OCI-LY7 (cell line): ENCODE measurements at regions not wholly inside any gene's neighbourhood (a gene's known extent, or its start where the extent isn't known, plus 50 kb on each side); places are given as distances from the start of the nearest gene placed in this dataset.

Experiments
- BruUV-seq: library from RNA; stranded (reverse); fragments of 400-500 nt; replicated peaks from 2 replicates; lab custom pipeline; 2021; lab: Mats Ljungman, UMichigan
- CTCF ChIA-PET: fragments of 300-600 bp; sonication (Branson Sonifier 250); formaldehyde crosslinking; loops from one replicate; lab custom pipeline; 2022; ENCODE audit warnings: antibody characterized with exemption; ENCODE audit not compliant: unreplicated experiment; lab: Charles Lee
- POLR2A ChIA-PET: fragments of 300-600 bp; sonication (Branson Sonifier 250); formaldehyde crosslinking; loops from one replicate; lab custom pipeline; 2022; ENCODE audit warnings: antibody characterized with exemption; lab: Charles Lee
- DNase-seq: peaks from one replicate; pipeline ENCODE4 v3.0.0-alpha.2; 2015; ENCODE audit warnings: low spot score
- H2AFZ ChIP-seq: fragments of 200-600 bp; sonication (generic), shearing (Covaris generic); 2 replicates; pipeline ENCODE4 v1.6.1; 2014; ENCODE audit warnings: mild to moderate bottlenecking, antibody characterized with exemption, low read length, moderate library complexity
- H3K27ac ChIP-seq: fragments of 200-600 bp; sonication (generic); 2 replicates; pipeline ENCODE4 v1.5.1; 2014; ENCODE audit warnings: mixed run types, low read depth, mild to moderate bottlenecking, moderate library complexity, low read length, inconsistent platforms; ENCODE audit not compliant: poor library complexity, severe bottlenecking
- H3K36me3 ChIP-seq: fragments of 200-600 bp; sonication (generic); 2 replicates; pipeline ENCODE4 v1.6.1; 2014; ENCODE audit warnings: mild to moderate bottlenecking, antibody characterized with exemption, low read length, moderate library complexity, mixed read lengths; ENCODE audit not compliant: insufficient read depth
- H3K4me1 ChIP-seq: fragments of 200-600 bp; sonication (generic); 2 replicates; pipeline ENCODE4 v1.5.1; 2014; ENCODE audit warnings: mild to moderate bottlenecking, low read length; ENCODE audit not compliant: insufficient read depth, poor library complexity, severe bottlenecking
- H3K4me2 ChIP-seq: fragments of 200-600 bp; sonication (generic); 2 replicates; pipeline ENCODE4 v1.6.1; 2014; ENCODE audit warnings: mild to moderate bottlenecking, low read length
- H3K4me3 ChIP-seq: fragments of 200-600 bp; sonication (generic); 2 replicates; pipeline ENCODE4 v1.5.1; 2014; ENCODE audit warnings: mild to moderate bottlenecking, low read depth, low read length; ENCODE audit not compliant: poor library complexity, severe bottlenecking
- H3K79me2 ChIP-seq: fragments of 200-600 bp; sonication (generic); 2 replicates; pipeline ENCODE4 v1.6.1; 2016; ENCODE audit warnings: low read depth, mild to moderate bottlenecking, low read length, moderate library complexity, mixed read lengths; ENCODE audit not compliant: insufficient read depth
- H3K9me2 ChIP-seq: fragments of 200-600 bp; sonication (generic); 2 replicates; pipeline ENCODE4 v1.6.1; 2016; ENCODE audit warnings: mild to moderate bottlenecking, low read length, mixed read lengths; ENCODE audit not compliant: insufficient read depth
- H3K9me3 ChIP-seq: fragments of 200-600 bp; sonication (generic); 2 replicates; pipeline ENCODE4 v1.6.1; 2014; ENCODE audit warnings: mild to moderate bottlenecking, mixed run types, low read length, mixed read lengths
- H4K20me1 ChIP-seq: fragments of 200-600 bp; sonication (generic); 2 replicates; pipeline ENCODE4 v1.6.1; 2014; ENCODE audit warnings: mild to moderate bottlenecking, antibody characterized with exemption, low read length, moderate library complexity, mixed read lengths; ENCODE audit not compliant: insufficient read depth
- EZH2phosphoT487 ChIP-seq: fragments of 200-600 bp; sonication (generic); IDR thresholded peaks from 2 replicates; pipeline ENCODE4 v1.6.1; 2018; ENCODE audit warnings: low read depth, borderline replicate concordance, mild to moderate bottlenecking, mixed run types, antibody characterized with exemption, low read length, moderate library complexity, mixed read lengths
- intact Hi-C: fragments of 100-400 bp; cut with micrococcal nuclease; formaldehyde crosslinking; loops from one replicate; pipeline ENCODE4 v1.10.0; 2022; ENCODE audit not compliant: unreplicated experiment
- TF ChIP-seq, protein P1 (sequence below): fragments of 200-600 bp; sonication (generic); conservative IDR thresholded peaks from 2 replicates; pipeline ENCODE4 v1.5.1; 2014; ENCODE audit warnings: mild to moderate bottlenecking, antibody characterized with exemption, low read length, moderate library complexity, mixed read lengths

DNA sequence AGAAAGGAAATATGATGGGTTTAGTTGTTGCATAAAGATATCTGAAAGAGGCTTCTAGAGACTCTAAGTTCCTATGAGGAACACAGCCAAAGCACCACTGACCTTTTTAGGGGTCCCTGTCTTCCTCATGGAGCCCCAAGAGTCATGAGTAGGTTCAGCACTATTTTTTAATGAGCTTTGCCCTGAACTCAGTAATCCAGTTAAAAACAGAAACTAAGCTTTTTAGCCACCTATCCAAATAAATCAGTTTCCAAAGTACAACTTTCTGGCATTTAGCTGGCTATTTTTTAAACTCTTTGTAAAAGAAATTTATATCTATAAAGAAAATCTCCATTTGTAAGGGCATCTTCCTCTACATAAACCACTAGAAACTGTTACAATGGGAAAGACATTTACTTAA lies 241.8 kb upstream of the UBASH3B start:
- Histone ChIP-seq H2AFZ (no peak overlapping the region), H4K20me1 (no peaks in the 10 kb centered on the region), H3K9me3 (peaks cover 8% of the 10 kb centered on the region; the same call in 1 of the 2 replicates), H3K4me1 (no peaks in the 10 kb centered on the region), H3K36me3 (no peaks in the 10 kb centered on the region), H3K27ac (no peak overlapping the region), H3K4me2 (no peak overlapping the region), H3K4me3 (no peak overlapping the region), H3K79me2 (no peaks in the 10 kb centered on the region), H3K9me2 (no peaks in the 10 kb centered on the region)
- TF ChIP-seq, protein P1, sequence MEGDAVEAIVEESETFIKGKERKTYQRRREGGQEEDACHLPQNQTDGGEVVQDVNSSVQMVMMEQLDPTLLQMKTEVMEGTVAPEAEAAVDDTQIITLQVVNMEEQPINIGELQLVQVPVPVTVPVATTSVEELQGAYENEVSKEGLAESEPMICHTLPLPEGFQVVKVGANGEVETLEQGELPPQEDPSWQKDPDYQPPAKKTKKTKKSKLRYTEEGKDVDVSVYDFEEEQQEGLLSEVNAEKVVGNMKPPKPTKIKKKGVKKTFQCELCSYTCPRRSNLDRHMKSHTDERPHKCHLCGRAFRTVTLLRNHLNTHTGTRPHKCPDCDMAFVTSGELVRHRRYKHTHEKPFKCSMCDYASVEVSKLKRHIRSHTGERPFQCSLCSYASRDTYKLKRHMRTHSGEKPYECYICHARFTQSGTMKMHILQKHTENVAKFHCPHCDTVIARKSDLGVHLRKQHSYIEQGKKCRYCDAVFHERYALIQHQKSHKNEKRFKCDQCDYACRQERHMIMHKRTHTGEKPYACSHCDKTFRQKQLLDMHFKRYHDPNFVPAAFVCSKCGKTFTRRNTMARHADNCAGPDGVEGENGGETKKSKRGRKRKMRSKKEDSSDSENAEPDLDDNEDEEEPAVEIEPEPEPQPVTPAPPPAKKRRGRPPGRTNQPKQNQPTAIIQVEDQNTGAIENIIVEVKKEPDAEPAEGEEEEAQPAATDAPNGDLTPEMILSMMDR = no peak
- TF ChIP-seq EZH2phosphoT487 = no peak
- DNase-seq = no peak
- intact Hi-C loops = no loop called here
- CTCF ChIA-PET = no interaction called here
- POLR2A ChIA-PET = interaction anchor here (1.0 to 1.3 kb wide), 3 partner anchors 9 to 13 kb away, joined by 3 to 5 read pairs (median 5); no protein-coding TSS in a partner anchor
- BruUV-seq = no TSS peak

DNA sequence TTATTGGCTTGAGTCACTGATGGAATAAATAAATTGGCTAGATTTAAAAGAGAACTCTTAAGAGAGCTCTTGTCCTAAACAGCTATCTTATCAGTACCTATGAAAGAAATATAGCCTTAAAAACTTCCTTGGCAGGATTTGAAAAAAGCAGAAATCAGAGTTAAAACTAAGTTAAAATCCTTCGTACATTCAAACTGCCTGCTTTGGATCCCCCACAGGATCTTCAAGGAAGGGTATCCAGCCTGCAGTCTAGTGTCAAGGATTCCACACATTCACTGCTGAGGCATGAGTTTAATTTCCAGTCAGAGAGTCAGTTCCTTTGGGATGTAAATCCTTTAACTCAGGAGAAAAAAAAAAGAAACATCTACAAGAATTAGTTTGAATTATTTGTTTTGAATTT lies 242.9 kb upstream of the UBASH3B start:
- TF ChIP-seq, protein P1 = no peak
- no peak for TF ChIP-seq EZH2phosphoT487
- Histone ChIP-seq H3K79me2 (no peaks in the 10 kb centered on the region), H3K4me1 (no peaks in the 10 kb centered on the region), H4K20me1 (no peaks in the 10 kb centered on the region), H3K9me2 (no peaks in the 10 kb centered on the region), H2AFZ (no peak overlapping the region), H3K27ac (no peak overlapping the region), H3K36me3 (no peaks in the 10 kb centered on the region), H3K9me3 (peaks cover 8% of the 10 kb centered on the region; the same call in 1 of the 2 replicates), H3K4me3 (no peak overlapping the region), H3K4me2 (no peak overlapping the region)
- BruUV-seq = no TSS peak
- intact Hi-C loops = no loop called here
- no peak for DNase-seq
- POLR2A ChIA-PET = interaction anchor here (0.6 kb wide), 1 partner anchor 22 kb away, joined by 3 read pairs; no protein-coding TSS in a partner anchor
- CTCF ChIA-PET = no interaction called here

DNA sequence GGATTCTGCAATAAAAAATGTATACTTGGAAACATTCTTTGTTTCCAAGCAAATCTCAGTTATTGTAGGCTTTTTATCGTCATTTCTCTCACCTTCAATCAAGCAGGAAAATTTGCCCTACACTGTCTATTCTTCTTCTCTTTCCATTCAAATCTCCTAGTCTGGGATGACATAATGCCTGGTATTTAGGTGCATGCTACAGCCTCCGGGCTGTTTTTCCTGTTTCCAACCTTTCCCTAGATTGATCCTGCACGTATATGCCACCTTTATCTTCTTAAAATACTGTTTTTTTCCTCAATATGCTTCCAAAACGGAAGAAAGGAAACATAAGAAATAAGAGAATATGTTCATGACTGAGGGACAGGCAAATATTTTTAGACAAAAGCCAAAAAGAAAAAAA lies 249.1 kb upstream of the UBASH3B start:
- DNase-seq = no peak
- BruUV-seq = no TSS peak
- Histone ChIP-seq H2AFZ (no peak overlapping the region), H3K36me3 (no peaks in the 10 kb centered on the region), H3K79me2 (no peaks in the 10 kb centered on the region), H3K9me3 (no peaks in the 10 kb centered on the region), H3K27ac (no peak overlapping the region), H3K4me3 (no peak overlapping the region), H3K9me2 (no peaks in the 10 kb centered on the region), H3K4me2 (no peak overlapping the region), H3K4me1 (no peaks in the 10 kb centered on the region), H4K20me1 (no peaks in the 10 kb centered on the region)
- ChIA-PET CTCF (no interaction called here), POLR2A (no interaction called here)
- intact Hi-C loops = no loop called here
- TF ChIP-seq, protein P1 = no peak
- TF ChIP-seq EZH2phosphoT487 = no peak
